Esophagus squamous epithelium (tissue), 5 donors: ENCODE measurements at regions not wholly inside any gene's neighbourhood (a gene's known extent, or its start where the extent isn't known, plus 50 kb on each side); places are given as distances from the start of the nearest gene placed in this dataset.

Experiments
- DNase-seq: peaks from one replicate; lab custom pipeline; 2025; lab: John Stamatoyannopoulos, UW
- H3K27ac ChIP-seq, 4 donors: fragments of 200-600 bp; sonication (generic); one replicate each; pipeline ENCODE4 v1.5.1; 2016 to 2019; ENCODE audit warnings: mild to moderate bottlenecking in 1 of 4
- H3K27me3 ChIP-seq, 4 donors: fragments of 200-600 bp; sonication (generic); 1 replicate in 3 of 4; 2 replicates in 1 of 4; pipeline versions ENCODE4 v1.5.1 to v1.6.0; 2017 to 2021; ENCODE audit warnings: antibody characterized with exemption in 1 of 4
- H3K36me3 ChIP-seq, 3 donors: fragments of 200-600 bp; sonication (generic); one replicate each; pipeline ENCODE4 v1.5.1; 2016 to 2019
- H3K4me1 ChIP-seq, 3 donors: fragments of 200-600 bp; sonication (generic); one replicate each; pipeline ENCODE4 v1.5.1; 2017 to 2019
- H3K4me3 ChIP-seq, 4 donors: fragments of 200-600 bp; sonication (generic); 1 replicate in 3 of 4; 2 replicates in 1 of 4; pipeline ENCODE4 v1.5.1; 2016 to 2019; ENCODE audit warnings: mild to moderate bottlenecking in 2 of 4, moderate library complexity in 1 of 4
- H3K9me3 ChIP-seq, 3 donors: fragments of 200-600 bp; sonication (generic); one replicate each; pipeline ENCODE4 v1.5.1; 2016 to 2019
- POLR2A ChIP-seq, 4 donors: fragments of 450-650 bp; IDR thresholded peaks; one replicate each; pipeline ENCODE4 v1.6.1; 2017; ENCODE audit warnings: antibody characterized with exemption in 4 of 4, mild to moderate bottlenecking in 4 of 4, moderate library complexity in 3 of 4
- WGBS, 2 donors: methylation state at CpG; one replicate each; pipeline ENCODE4 v1.1.5; 2018; 5-methylcytosine and 5-hydroxymethylcytosine counted together
- intact Hi-C: fragments of 100-400 bp; cut with DNase I; formaldehyde crosslinking; loops from one replicate; pipeline ENCODE4 v1.15.0; 2022
- TF ChIP-seq, protein P1 (sequence below), 6 experiments: fragments of 450-650 bp in 4 of 6; fragments of 200-600 bp in 2 of 6; sonication (generic) in 2 of 6; IDR thresholded peaks; one replicate each; pipeline ENCODE4 v1.5.1; 2016 to 2019; ENCODE audit warnings: antibody characterized with exemption in 6 of 6, mild to moderate bottlenecking in 4 of 6, moderate library complexity in 4 of 6
- donor health status: DM: yes; HTN: yes; CAD: no.

DNA sequence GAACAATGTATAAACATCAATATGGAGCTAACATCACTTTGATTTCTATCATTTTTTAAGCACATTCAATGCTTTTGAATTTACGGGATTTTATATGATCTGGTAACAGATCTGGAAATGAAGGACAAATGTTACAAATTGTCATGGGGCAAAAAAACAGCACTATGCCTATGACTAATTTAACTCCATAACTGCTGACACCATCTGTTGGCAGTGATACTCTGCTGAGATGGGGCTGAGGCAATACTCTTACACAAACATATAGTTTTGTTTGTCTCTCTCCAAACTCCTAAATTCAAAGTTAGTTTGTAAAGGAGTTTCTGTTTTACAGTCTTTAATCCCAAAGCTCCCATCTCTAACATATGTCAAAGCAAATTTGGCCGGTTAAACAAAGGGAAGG, 132.5 kb upstream of the FER start:
- TF ChIP-seq POLR2A (IDR thresholded peaks at IDR 0.05) = no peak
- H3K36me3 ChIP-seq = no peaks in the 10 kb centered on the region
- intact Hi-C loops = no loop called here
- 57 to 64% methylated on average over 2 of the region's 2 CpGs for WGBS, 2 donors
- no peaks in the 10 kb centered on the region for H3K4me1 ChIP-seq
- no peak overlapping the region for H3K4me3 ChIP-seq
- H3K27ac ChIP-seq = no peak overlapping the region
- H3K9me3 ChIP-seq = no peaks in the 10 kb centered on the region
- no peaks in the 10 kb centered on the region for H3K27me3 ChIP-seq
- DNase-seq = no peak

DNA sequence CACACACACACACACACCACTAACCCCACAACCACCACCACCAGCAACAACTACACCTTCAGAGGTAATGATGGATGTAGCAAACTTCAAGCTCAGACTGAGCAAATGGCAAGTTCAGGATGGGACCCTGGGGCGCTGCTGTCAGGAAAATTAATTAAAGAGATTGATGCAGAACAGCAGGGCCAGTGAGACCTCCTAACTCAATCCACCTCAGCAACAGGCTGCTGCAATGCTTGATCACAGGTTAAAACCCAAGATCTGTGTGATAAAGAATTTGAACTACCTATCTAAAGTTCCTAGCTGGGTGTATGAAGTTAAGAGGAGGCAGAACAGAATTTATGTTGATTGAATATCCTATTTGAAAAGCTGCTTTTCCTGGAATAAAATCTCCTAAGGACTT, 140.3 kb upstream of the FER start:
- Histone ChIP-seq H3K9me3 (no peaks in the 10 kb centered on the region), H3K4me1 (no peaks in the 10 kb centered on the region), H3K27ac (no peak overlapping the region), H3K36me3 (no peaks in the 10 kb centered on the region), H3K27me3 (no peaks in the 10 kb centered on the region), H3K4me3 (no peak overlapping the region)
- 71% methylated on average over 1 of the region's 1 CpG; no CpG with 5 or more reads in 1 of the 2 donors for WGBS, 2 donors
- TF ChIP-seq POLR2A (IDR thresholded peaks at IDR 0.05) = no peak
- TF ChIP-seq, protein P1, sequence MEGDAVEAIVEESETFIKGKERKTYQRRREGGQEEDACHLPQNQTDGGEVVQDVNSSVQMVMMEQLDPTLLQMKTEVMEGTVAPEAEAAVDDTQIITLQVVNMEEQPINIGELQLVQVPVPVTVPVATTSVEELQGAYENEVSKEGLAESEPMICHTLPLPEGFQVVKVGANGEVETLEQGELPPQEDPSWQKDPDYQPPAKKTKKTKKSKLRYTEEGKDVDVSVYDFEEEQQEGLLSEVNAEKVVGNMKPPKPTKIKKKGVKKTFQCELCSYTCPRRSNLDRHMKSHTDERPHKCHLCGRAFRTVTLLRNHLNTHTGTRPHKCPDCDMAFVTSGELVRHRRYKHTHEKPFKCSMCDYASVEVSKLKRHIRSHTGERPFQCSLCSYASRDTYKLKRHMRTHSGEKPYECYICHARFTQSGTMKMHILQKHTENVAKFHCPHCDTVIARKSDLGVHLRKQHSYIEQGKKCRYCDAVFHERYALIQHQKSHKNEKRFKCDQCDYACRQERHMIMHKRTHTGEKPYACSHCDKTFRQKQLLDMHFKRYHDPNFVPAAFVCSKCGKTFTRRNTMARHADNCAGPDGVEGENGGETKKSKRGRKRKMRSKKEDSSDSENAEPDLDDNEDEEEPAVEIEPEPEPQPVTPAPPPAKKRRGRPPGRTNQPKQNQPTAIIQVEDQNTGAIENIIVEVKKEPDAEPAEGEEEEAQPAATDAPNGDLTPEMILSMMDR (IDR thresholded peaks at IDR 0.05) = no peak
- DNase-seq = no peak
- intact Hi-C loops = no loop called here

DNA sequence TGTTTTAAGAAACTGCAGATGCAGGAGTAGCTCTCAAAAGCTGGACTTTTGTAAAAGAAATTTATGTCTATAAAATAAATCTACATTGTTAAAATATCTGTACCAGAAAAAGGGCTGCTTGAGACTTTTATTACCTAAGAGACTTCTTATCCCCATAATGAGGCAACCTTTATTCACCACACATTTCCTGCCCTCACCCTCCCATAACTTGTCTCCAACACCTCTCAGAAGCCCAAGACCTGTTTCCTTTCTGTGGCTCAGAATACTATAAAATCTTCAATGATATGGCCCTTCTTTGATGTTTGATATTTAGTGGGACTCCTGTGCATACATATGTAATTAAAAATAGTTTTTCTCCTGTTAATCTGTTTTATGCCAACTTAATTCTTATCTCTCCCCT, 141.5 kb upstream of the FER start:
- Histone ChIP-seq H3K27me3 (no peaks in the 10 kb centered on the region), H3K27ac (no peak overlapping the region), H3K4me1 (no peaks in the 10 kb centered on the region), H3K36me3 (no peaks in the 10 kb centered on the region), H3K9me3 (no peaks in the 10 kb centered on the region), H3K4me3 (no peak overlapping the region)
- intact Hi-C loops = no loop called here
- TF ChIP-seq, protein P1 (IDR thresholded peaks at IDR 0.05) = no peak
- no peak for TF ChIP-seq POLR2A (IDR thresholded peaks at IDR 0.05)
- no peak for DNase-seq

DNA sequence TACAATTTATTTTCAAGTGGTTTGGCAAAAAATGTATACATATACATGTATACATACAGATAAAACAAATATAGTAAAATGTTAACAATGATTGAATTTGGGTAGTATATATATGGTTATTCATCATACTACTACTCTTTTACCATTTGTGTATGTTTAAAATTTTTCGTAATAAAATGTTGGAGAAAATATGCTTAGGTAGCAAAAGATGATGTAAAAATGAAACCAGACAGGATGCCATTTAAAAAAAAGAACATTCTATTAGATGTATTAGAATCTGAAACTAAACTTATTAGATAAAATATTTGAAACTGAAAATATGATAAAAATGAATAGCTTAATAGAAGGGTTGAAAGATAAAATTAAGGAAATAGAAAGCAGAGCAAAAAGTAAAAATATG, 144.9 kb upstream of the FER start:
- Histone ChIP-seq H3K9me3 (no peaks in the 10 kb centered on the region), H3K36me3 (no peaks in the 10 kb centered on the region), H3K4me3 (no peak overlapping the region), H3K4me1 (no peaks in the 10 kb centered on the region), H3K27me3 (no peaks in the 10 kb centered on the region), H3K27ac (no peak overlapping the region)
- no peak for DNase-seq
- intact Hi-C loops = no loop called here
- no peak for TF ChIP-seq POLR2A (IDR thresholded peaks at IDR 0.05)
- TF ChIP-seq, protein P1 (IDR thresholded peaks at IDR 0.05) = no peak
- WGBS, 2 donors = 81 to 96% methylated on average over 1 of the region's 1 CpG

DNA sequence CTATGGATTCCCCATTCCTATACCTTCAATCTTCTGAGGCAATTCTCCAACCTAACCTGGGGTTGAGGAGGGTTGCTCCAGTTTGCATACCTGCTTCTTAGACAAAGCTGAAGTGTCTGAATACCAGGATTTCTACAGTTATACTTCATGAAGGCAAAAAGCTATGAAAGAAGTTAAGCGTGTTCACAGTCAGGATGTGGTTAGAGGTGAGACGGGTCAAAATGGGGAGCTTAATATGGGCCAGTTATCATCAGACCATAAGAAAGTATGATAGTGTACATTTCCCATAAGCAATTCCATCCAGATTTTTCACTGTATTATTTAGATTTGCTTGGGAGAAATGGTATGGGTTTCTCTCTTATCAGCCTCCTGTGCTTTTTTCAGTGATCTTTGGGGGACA, 156.9 kb upstream of the FER start:
- H3K27me3 ChIP-seq = no peaks in the 10 kb centered on the region
- H3K4me3 ChIP-seq = no peak overlapping the region
- no peak for TF ChIP-seq POLR2A (IDR thresholded peaks at IDR 0.05)
- TF ChIP-seq, protein P1 (IDR thresholded peaks at IDR 0.05) = no peak
- no peak overlapping the region for H3K27ac ChIP-seq
- H3K9me3 ChIP-seq = no peaks in the 10 kb centered on the region
- DNase-seq = no peak
- no peaks in the 10 kb centered on the region for H3K4me1 ChIP-seq
- 67 to 85% methylated on average over 2 of the region's 2 CpGs for WGBS, 2 donors
- no peaks in the 10 kb centered on the region for H3K36me3 ChIP-seq
- intact Hi-C loops = no loop called here

DNA sequence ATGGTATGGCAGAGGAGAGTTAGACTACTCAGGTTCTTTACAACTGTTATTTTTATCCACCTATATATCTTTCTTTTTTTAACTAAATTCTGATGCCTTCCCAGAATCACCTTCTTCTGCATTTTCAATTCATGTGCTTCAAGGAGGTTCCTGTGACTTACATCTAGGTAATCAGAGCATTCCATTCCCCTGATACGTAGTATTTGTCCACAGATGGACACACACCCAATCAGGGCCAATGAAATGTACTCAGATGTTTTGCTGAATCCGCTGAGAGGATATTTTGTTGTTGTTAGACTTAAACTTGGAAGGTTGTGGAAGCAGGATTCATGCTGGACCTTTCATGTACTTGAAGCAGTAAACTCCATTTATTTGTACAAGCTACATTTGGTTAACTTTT, 159.4 kb upstream of the FER start:
- Histone ChIP-seq H3K4me1 (no peaks in the 10 kb centered on the region), H3K4me3 (no peak overlapping the region), H3K27me3 (no peaks in the 10 kb centered on the region), H3K9me3 (no peaks in the 10 kb centered on the region), H3K27ac (no peak overlapping the region), H3K36me3 (no peaks in the 10 kb centered on the region)
- WGBS, 2 donors = 59 to 74% methylated on average over 2 of the region's 2 CpGs
- intact Hi-C loops = no loop called here
- DNase-seq = no peak
- TF ChIP-seq, protein P1 (IDR thresholded peaks at IDR 0.05) = no peak
- no peak for TF ChIP-seq POLR2A (IDR thresholded peaks at IDR 0.05)
